ENCODE measurements at regions not wholly inside any gene's neighbourhood (a gene's known extent, or its start where the extent isn't known, plus 50 kb on each side); places are given as distances from the start of the nearest gene placed in this dataset.

GRCh38 chr10:35898716-35899440 is 256.8 kb upstream of the FZD8 start:
- no CpG with 5 or more reads among the region's 18 CpGs for WGBS (ENCODE audit: extremely low coverage, insufficient coverage, low lambda C conversion rate)

GRCh38 chr10:35896001-35896400 is 253.9 kb upstream of the FZD8 start:
- peaks cover 2% of the 10 kb centered on the region for H3K4me1 ChIP-seq (ENCODE audit: control insufficient read depth, low read depth, low read length)
- H3K4me3 ChIP-seq (ENCODE audit: low read length), result no peak overlapping the region
- no peak overlapping the region for H3K9ac ChIP-seq (ENCODE audit: low read length)
- no peaks in the 10 kb centered on the region for H3K79me2 ChIP-seq (ENCODE audit: control insufficient read depth, insufficient read depth, low read length)
- no peaks in the 10 kb centered on the region for H3K27me3 ChIP-seq (ENCODE audit: insufficient read depth, low read length, poor library complexity)
- H2AK5ac ChIP-seq (ENCODE audit: low read length), result no peak overlapping the region
- H3K36me3 ChIP-seq (ENCODE audit: control insufficient read depth, insufficient read depth, low read length), result no peaks in the 10 kb centered on the region
- H3K23ac ChIP-seq (ENCODE audit: low read length), result no peak overlapping the region
- no peak overlapping the region for H3K4ac ChIP-seq (ENCODE audit: low read depth, low read length)
- no peak overlapping the region for H2BK120ac ChIP-seq (ENCODE audit: low read depth, low read length)
- no peak overlapping the region for H2BK15ac ChIP-seq (replicated peaks; ENCODE audit: low read depth)
- no peak overlapping the region for H3K4me2 ChIP-seq (ENCODE audit: low read length)
- no CpG with 5 or more reads among the region's 5 CpGs for WGBS (ENCODE audit: extremely low coverage, insufficient coverage, low lambda C conversion rate)
- H4K8ac ChIP-seq (ENCODE audit: low read depth, low read length), result no peak overlapping the region
- no peak overlapping the region for H3K27ac ChIP-seq (ENCODE audit: low read depth, low read length)
- no peak overlapping the region for H3K18ac ChIP-seq (ENCODE audit: low read length)
- no peak overlapping the region for H4K5ac ChIP-seq (ENCODE audit: low read length)
- no peak overlapping the region for H2BK5ac ChIP-seq (ENCODE audit: low read length)
- H3K56ac ChIP-seq (ENCODE audit: low read length), result no peak overlapping the region
- DNase-seq, result no peak
- no peaks in the 10 kb centered on the region for H3K79me1 ChIP-seq (ENCODE audit: low read length)

More at GRCh38 chr10:35898716-35899440, 256.8 kb upstream of the FZD8 start:
- H2AK5ac ChIP-seq (ENCODE audit: low read length), result no peak overlapping the region
- H3K79me2 ChIP-seq (ENCODE audit: control insufficient read depth, insufficient read depth, low read length), result no peaks in the 10 kb centered on the region
- H3K36me3 ChIP-seq (ENCODE audit: control insufficient read depth, insufficient read depth, low read length), result no peaks in the 10 kb centered on the region
- H3K27ac ChIP-seq (ENCODE audit: low read depth, low read length), result no peak overlapping the region
- no peak overlapping the region for H2BK5ac ChIP-seq (ENCODE audit: low read length)
- DNase-seq, result peak; percentile 53
- no peak overlapping the region for H3K9ac ChIP-seq (ENCODE audit: low read length)
- no peak overlapping the region for H4K8ac ChIP-seq (ENCODE audit: low read depth, low read length)
- H3K4ac ChIP-seq (ENCODE audit: low read depth, low read length), result no peak overlapping the region
- H3K23ac ChIP-seq (ENCODE audit: low read length), result no peak overlapping the region
- H3K56ac ChIP-seq (ENCODE audit: low read length), result no peak overlapping the region
- H3K79me1 ChIP-seq (ENCODE audit: low read length), result no peaks in the 10 kb centered on the region
- H3K4me1 ChIP-seq (ENCODE audit: control insufficient read depth, low read depth, low read length), result peaks cover 2% of the 10 kb centered on the region
- peak overlapping the region; percentile 11 for H3K18ac ChIP-seq (ENCODE audit: low read length)
- no peak overlapping the region for H2BK15ac ChIP-seq (replicated peaks; ENCODE audit: low read depth)
- H4K5ac ChIP-seq (ENCODE audit: low read length), result no peak overlapping the region
- H3K4me3 ChIP-seq (ENCODE audit: low read length), result no peak overlapping the region
- H3K27me3 ChIP-seq (ENCODE audit: insufficient read depth, low read length, poor library complexity), result no peaks in the 10 kb centered on the region
- H3K4me2 ChIP-seq (ENCODE audit: low read length), result no peak overlapping the region
- H2BK120ac ChIP-seq (ENCODE audit: low read depth, low read length), result no peak overlapping the region

GRCh38 chr10:35895331-35895730 is 253.2 kb upstream of the FZD8 start:
- Histone ChIP-seq H3K27ac (ENCODE audit: low read depth, low read length) (no peak overlapping the region), H3K4me2 (ENCODE audit: low read length) (no peak overlapping the region)

GRCh38 chr10:35892526-35892925 is 250.4 kb upstream of the FZD8 start:
- Histone ChIP-seq H2BK5ac (ENCODE audit: low read length) (no peak overlapping the region), H3K4me3 (ENCODE audit: low read length) (no peak overlapping the region), H4K5ac (ENCODE audit: low read length) (no peak overlapping the region), H2BK15ac (replicated peaks; ENCODE audit: low read depth) (no peak overlapping the region), H3K18ac (ENCODE audit: low read length) (peak overlapping the region; percentile 46), H2BK120ac (ENCODE audit: low read depth, low read length) (no peak overlapping the region), H3K27ac (ENCODE audit: low read depth, low read length) (no peak overlapping the region), H3K36me3 (ENCODE audit: control insufficient read depth, insufficient read depth, low read length) (no peaks in the 10 kb centered on the region), H3K79me1 (ENCODE audit: low read length) (no peaks in the 10 kb centered on the region), H3K23ac (ENCODE audit: low read length) (no peak overlapping the region), H3K4me2 (ENCODE audit: low read length) (no peak overlapping the region), H3K4ac (ENCODE audit: low read depth, low read length) (no peak overlapping the region), H4K8ac (ENCODE audit: low read depth, low read length) (no peak overlapping the region), H3K9ac (ENCODE audit: low read length) (no peak overlapping the region), H3K27me3 (ENCODE audit: insufficient read depth, low read length, poor library complexity) (no peaks in the 10 kb centered on the region), H3K4me1 (ENCODE audit: control insufficient read depth, low read depth, low read length) (no peaks in the 10 kb centered on the region), H2AK5ac (ENCODE audit: low read length) (no peak overlapping the region), H3K56ac (ENCODE audit: low read length) (no peak overlapping the region), H3K79me2 (ENCODE audit: control insufficient read depth, insufficient read depth, low read length) (no peaks in the 10 kb centered on the region)
- DNase-seq, result no peak
- no CpG with 5 or more reads among the region's 3 CpGs for WGBS (ENCODE audit: extremely low coverage, insufficient coverage, low lambda C conversion rate)

More at GRCh38 chr10:35895331-35895730, 253.2 kb upstream of the FZD8 start:
- Histone ChIP-seq H2BK120ac (ENCODE audit: low read depth, low read length) (no peak overlapping the region), H3K4me3 (ENCODE audit: low read length) (no peak overlapping the region), H3K9ac (ENCODE audit: low read length) (no peak overlapping the region), H3K4ac (ENCODE audit: low read depth, low read length) (no peak overlapping the region), H2BK5ac (ENCODE audit: low read length) (no peak overlapping the region), H3K36me3 (ENCODE audit: control insufficient read depth, insufficient read depth, low read length) (no peaks in the 10 kb centered on the region), H4K5ac (ENCODE audit: low read length) (no peak overlapping the region), H3K4me1 (ENCODE audit: control insufficient read depth, low read depth, low read length) (peaks cover 2% of the 10 kb centered on the region), H3K23ac (ENCODE audit: low read length) (no peak overlapping the region), H3K56ac (ENCODE audit: low read length) (no peak overlapping the region), H2AK5ac (ENCODE audit: low read length) (no peak overlapping the region), H2BK15ac (replicated peaks; ENCODE audit: low read depth) (no peak overlapping the region), H3K79me1 (ENCODE audit: low read length) (no peaks in the 10 kb centered on the region), H3K27me3 (ENCODE audit: insufficient read depth, low read length, poor library complexity) (no peaks in the 10 kb centered on the region), H3K79me2 (ENCODE audit: control insufficient read depth, insufficient read depth, low read length) (no peaks in the 10 kb centered on the region), H4K8ac (ENCODE audit: low read depth, low read length) (no peak overlapping the region), H3K18ac (ENCODE audit: low read length) (no peak overlapping the region)
- no peak for DNase-seq
- WGBS (ENCODE audit: extremely low coverage, insufficient coverage, low lambda C conversion rate), result no CpG with 5 or more reads among the region's 2 CpGs

- Histone ChIP-seq H3K23ac (ENCODE audit: low read length) (no peak overlapping the region), H3K27me3 (ENCODE audit: insufficient read depth, low read length, poor library complexity) (no peaks in the 10 kb centered on the region), H2BK5ac (ENCODE audit: low read length) (no peak overlapping the region), H3K36me3 (ENCODE audit: control insufficient read depth, insufficient read depth, low read length) (no peaks in the 10 kb centered on the region), H2BK15ac (replicated peaks; ENCODE audit: low read depth) (no peak overlapping the region), H3K9ac (ENCODE audit: low read length) (no peak overlapping the region), H3K27ac (ENCODE audit: low read depth, low read length) (no peak overlapping the region), H3K4ac (ENCODE audit: low read depth, low read length) (no peak overlapping the region), H3K4me3 (ENCODE audit: low read length) (no peak overlapping the region), H3K56ac (ENCODE audit: low read length) (no peak overlapping the region), H4K5ac (ENCODE audit: low read length) (no peak overlapping the region), H4K8ac (ENCODE audit: low read depth, low read length) (no peak overlapping the region), H3K4me1 (ENCODE audit: control insufficient read depth, low read depth, low read length) (no peaks in the 10 kb centered on the region), H2AK5ac (ENCODE audit: low read length) (no peak overlapping the region), H3K18ac (ENCODE audit: low read length) (no peak overlapping the region), H2BK120ac (ENCODE audit: low read depth, low read length) (no peak overlapping the region), H3K79me1 (ENCODE audit: low read length) (no peaks in the 10 kb centered on the region), H3K79me2 (ENCODE audit: control insufficient read depth, insufficient read depth, low read length) (no peaks in the 10 kb centered on the region), H3K4me2 (ENCODE audit: low read length) (no peak overlapping the region)
- WGBS (ENCODE audit: extremely low coverage, insufficient coverage, low lambda C conversion rate), result no CpG with 5 or more reads among the region's 2 CpGs
- no peak for DNase-seq
These were observed 248.8 kb upstream of the FZD8 start for GRCh38 chr10:35890676-35891495.
